DMS53 treated with DMSO at 0.1 percent for 48 hours (cell line): ENCODE measurements at regions not wholly inside any gene's neighbourhood (a gene's known extent, or its start where the extent isn't known, plus 50 kb on each side); places are given as distances from the start of the nearest gene placed in this dataset.
A peak's percentile ranks its signal among the peaks of the same experiment; 100 is the strongest.

ENCODE experiments used
- DNase-seq: peaks from one replicate; lab custom pipeline; 2025; ENCODE audit not compliant: unreplicated experiment; lab: John Stamatoyannopoulos, UW

DNA sequence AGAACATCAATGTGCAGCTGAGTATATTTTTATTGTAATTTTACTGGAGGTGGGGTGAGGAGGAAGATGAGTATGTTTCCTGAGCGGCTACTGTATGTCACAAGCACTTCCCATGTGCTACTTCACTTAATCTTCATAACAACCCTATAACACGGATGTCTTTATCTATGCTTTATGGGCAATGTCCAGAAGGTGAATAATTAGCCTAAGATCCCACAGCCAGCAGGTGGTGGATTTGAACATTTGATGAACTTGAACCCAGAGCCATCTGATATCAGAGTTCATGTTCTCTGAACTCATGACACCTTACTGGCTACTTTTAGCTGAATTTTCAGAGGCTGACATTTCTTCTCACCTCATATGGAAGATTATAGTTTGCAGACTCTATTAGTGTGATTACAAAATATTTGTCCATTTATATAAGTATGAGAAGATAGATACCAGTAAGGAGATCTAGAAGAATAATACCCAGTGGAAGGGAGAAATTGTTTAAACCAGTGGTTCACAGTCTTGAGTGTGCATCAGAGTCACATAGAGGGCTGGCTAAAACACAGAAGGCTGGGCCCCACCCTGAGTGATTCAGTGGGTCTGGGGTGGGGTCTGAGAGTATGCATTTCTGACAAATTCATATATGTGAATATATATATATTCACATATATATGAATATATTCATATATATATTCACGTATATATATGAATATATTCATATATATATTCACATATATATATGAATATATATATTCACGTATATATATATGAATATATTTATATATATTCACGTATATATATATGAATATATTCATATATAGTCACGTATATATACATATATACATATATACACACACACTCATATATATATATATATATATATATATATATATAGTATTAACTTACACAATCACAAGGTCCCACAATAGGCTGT, 164.4 kb upstream of the NR3C1 start:
- DNase-seq: no peak

DNA sequence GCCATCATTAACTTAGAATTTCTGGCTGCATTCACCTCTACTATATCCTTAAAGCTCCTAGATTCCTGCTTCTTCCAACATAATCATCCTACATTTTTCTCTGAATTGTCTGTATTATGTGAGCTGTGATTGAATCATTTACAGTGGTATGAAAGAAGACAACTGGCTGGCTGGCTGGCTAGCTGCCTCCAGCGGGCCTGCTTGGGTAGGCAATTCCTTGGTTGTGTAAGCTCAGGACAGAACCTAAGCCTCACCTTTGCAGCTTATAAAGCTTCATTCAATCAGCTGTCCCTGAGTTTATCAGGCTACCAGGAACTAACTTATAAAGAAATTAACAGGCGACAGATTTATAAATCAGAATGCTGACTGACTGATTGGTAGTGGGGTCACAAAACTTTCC, 162.7 kb upstream of the NR3C1 start:
- no peak for DNase-seq

DNA sequence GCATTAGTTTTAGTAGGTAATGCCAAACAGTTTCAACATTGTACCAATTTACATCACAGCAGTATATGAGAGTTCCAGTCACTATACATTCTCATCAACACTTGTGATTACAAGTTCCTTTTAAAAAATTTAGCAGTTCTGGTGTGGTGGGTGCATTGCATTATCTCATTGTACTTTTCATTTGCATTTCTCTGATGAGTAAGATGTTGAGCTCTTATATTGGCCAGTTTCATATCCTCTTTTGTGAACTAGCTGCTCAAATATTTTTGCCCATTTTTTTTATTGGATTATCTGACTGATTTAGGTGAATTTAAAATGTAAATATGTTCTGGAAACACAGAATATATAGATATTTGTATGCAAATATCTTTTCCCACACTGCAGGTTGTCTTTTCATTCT, 160.9 kb upstream of the NR3C1 start:
- DNase-seq: no peak

DNA sequence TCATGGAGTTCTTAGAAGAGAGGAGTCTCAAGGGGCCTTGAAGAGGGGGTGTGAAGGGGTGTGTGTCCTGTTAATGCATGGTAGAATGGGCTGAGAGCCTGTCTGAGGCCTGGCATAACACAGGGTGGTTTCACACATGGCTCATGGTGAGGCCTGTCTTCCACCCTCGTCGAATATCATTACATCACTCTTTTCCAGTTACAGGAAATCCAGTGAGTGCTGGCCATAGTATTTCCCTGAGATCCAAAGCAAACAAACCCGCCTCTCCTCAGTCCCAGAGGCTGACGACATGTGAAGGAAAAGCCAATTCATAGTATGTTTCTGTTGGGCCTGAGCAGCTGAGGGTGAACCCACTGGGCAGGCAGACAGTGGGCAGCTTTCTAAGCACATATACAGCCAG, 159.4 kb upstream of the NR3C1 start:
- peak; percentile 95 for DNase-seq

DNA sequence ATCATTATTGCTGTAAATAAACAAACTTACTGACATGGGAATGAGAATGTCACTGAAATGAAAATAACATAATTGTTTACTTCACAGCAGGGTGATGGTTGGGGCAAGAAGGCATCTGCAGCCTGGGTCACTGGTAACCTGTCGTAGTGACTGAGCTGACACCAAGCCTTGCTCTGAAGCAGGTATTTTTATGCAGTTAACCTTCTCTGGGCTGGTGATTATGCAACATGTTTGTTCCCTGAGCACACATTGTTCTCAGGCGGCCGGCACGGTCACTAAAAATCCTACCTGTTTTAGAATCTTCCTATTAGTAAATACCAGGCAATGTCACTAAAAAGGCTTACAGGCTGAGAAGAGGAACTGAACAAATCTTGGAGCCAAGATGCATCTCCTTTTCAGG, 157.7 kb upstream of the NR3C1 start:
- DNase-seq: no peak

DNA sequence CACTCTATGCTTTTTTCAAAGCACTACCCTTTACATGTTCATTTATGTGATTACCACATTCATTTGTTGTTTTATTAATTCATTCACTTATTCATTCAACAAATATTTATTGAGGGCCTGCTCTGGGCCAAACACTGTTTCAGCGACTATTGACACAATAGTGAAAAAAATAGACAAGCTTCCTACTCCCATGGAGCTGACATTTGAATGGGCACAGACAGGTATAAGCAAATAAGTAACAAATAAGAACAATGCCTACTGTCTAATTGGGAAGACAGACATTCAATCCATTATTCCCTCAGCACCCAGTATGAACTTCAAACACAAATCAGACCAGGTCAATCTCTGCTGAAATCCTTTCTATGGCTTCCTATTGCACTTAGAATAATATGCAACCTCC, 156.9 kb upstream of the NR3C1 start:
- DNase-seq: peak; percentile 24

DNA sequence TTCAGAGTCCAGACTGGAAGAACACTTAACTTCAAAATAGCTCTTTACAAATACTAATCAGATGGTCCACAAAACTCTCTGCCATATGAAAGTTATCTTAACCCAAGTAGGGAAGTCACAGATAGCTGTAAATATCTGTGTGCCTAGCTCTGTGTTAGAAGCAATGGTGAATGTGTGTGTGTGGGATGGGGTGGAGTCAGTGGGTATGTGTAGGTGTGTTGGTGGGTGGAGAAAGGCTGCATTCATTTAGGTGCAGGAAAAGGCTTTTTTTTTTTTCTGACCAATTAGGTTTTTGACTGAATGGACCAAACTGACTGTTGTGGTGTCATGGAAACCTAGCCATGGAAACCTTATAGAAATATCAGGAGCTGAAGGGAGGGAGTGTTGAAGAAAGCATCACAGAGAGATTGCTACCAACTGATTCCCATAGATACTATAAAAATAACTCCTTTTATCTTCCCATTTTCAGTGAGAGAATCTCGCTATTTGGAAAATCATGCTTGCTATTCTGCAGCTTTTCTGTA, 156.2 kb upstream of the NR3C1 start:
- peak; percentile 8 for DNase-seq

DNA sequence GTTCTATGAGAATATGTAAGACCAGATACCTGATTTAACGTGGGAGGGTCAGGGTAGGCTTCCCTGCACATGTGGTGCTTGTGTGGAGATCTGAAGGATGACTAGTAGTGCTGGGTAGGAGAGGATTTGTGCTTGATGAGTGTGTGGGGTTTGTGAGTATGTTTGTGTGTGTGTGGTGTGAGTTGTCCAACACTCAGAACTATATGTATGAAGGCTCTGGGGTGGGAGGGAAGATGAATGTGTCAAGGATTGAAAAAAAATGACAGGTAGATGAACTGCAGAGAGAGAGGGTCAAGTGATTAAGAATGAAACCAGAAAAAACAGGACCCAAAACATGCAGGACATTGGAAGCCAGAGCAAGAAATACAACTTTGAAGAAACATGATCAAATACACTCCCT, 154.6 kb upstream of the NR3C1 start:
- DNase-seq: no peak

DNA sequence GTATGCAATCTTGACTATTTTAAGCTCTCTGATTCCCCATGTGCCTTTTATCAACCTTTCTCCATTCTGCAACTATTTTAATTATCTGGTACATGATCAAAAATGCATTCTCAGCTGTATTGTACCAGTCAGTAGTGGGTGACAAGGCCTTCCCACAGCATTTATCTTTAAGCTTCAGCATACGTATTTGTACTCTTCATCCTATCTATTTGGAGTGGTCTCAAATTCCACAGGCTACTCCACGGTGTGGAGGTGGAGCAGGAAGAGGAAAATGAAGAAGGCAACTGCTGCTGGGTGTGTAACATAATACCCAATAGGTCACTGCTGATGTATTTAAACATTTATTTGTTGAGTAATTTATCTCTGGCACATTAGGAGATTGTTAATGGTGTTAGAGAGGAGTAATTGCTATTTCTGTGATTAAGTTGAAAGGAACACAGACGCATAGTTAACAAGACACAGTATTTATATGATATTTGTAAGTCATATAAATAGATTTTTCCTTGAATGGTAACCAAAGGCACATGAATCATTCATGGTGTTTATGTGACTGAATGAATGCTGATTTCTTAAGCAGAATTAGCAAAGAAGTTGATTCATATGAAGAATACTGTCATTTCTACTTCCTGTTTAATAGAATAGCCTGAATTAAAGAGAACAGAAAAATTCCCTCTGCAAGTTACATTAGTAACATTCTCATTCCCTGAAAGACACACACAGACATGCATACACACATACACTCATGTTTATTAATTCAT, 153.8 kb upstream of the NR3C1 start:
- DNase-seq: peak; percentile 65

DNA sequence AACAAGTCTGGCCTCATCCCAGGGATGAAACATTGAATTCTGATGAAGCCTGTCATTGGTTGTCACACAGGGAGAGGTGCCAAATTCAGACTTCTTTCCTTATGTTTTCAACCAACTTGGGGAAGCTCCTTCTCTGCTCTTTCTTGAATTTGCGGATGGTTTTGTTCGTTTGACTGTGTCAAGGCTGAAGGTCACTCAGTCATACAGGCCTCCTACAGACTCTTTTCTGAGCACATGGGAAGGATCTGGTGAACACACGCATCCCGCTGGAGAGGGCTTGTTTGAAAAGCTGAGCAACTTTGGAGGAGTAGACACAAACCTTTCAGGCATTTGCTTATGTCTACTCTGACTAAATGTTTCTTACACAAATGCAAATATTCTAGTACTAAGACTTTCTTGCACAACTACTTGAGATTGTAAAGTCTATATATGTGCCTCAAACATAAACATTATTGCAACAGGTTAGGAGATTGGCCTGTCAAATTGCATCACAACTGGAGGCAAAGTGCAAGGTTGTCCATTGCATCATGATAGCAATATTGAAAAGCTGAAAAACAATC, 151.5 kb upstream of the NR3C1 start:
- DNase-seq: no peak

DNA sequence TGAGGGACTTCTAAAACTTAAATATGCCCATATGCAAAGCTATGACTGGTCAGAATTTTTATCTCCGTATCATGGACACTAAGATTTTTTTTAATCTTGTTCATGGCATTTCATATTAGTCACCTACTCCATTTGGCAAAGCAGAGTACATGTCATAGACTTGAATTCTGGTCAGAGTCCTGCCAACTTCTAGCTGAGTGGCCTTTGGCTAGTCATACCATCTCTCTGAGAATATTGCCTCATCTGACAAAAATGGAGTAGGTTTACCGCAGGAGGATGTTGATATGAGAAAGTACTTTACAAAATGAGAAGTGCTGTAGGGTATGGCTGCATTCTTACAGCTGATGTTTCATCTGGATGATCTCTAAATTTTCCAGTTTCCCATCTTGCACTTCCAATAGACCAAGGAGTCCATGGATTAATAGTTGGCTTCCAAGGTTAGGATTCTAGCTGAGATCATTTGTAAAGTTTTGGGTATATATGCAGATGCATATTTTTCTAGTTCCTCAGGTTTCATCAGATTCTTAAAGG, 150.8 kb upstream of the NR3C1 start:
- no peak for DNase-seq

DNA sequence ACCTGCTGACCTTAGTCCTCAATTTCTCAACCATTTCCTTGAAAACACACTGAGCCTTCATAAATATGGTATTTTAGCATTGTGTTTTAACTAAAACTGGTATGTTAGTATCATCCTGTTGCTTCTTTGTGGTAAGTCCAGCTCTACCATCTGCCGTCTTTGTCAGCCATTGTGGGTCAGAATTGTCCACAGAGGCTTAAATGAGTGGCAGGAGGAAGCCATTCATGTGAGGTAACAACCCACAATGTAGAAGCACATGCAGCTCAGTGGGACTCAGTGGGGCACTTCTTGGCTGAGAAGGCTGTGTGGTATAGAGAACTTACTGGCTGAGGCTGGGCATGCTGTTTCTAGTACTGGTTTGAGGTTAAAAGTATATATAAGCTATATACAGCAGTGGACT, 149.2 kb upstream of the NR3C1 start:
- no peak for DNase-seq

DNA sequence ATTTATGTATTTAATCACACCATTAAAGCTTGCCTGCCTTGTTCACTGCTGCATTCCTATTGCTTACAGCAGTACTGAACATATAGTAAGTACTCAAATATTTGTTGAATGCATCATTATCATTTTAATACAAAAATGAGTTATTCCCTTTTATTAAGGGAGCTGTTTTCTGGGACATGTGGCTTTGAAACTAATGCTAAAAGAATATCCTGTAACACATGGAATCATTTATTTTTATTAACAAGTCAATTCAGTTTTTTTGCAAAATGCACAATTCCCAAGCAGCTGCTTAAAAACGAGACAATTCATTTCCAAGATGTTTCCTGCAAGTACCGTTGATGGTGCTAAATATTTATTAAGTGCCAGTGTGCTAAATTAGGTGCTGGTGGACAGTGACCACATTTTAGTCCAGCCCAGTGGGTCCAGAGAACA, 148.3 kb upstream of the NR3C1 start:
- DNase-seq: no peak

DNA sequence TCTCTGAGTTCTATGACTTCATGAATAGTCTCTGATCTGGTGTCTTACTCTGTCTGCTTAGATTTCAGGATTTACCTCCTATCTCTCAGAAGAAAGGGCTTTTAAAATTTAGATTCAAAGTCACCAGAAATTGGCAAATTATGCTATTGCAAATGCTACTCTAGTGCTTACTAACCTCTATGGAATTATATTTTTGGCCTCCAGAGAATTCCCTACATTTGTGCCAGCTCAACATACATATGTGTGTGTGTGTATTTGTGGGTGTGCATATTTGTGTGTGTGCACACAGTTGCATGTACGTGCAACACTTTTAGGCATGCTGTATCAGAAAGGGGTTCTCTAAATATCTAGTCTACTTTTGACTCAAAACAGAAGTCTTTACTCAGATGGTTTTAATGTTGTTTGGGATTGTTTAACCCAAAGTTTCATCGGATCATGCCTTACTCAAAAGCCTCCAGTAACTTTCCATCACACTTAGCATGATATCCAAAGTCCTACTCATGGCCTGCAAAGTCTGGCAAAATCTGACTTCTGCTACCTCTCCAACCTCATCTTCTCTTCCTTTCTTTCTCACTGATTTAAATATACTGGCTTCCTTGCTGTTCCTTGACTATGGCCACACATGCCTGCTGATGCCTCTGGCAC, 147.6 kb upstream of the NR3C1 start:
- no peak for DNase-seq

DNA sequence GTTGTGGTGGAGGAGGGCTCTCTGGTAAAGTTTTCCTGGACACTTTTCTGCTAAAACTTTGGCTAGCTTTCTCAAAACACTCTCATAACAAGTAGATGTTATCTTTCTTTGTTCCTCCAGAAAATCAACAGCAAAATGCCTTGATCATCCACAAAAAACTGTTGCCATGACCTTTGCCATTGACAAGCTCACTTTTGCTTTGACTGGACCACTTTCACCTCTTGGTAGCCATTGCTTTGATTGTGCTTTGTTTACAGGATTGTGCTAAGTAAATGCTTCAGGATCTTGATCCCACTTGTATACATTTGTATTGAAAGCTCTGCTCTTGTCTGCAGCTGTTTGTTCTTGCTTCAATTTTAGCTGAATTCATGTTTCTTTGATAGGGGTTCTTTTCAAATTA, 143.9 kb upstream of the NR3C1 start:
- no peak for DNase-seq

DNA sequence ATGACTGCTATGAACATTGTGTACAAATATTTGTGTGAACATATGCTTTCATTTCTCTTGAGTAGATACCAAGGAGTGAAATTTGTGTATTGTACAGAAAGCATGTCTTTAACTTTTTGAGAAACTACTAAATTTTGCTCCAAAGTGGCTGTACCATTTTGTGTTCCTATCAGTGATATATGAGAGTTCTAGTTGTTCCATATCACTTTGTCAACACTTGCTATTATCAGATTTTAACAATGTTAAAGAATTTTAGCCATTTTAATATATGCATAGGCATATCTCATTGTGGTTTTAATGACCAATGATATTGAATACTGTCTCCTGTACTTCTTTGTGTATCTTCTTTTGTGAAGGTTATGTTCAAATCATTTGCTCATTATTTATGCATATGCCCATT, 142.9 kb upstream of the NR3C1 start:
- DNase-seq: no peak

DNA sequence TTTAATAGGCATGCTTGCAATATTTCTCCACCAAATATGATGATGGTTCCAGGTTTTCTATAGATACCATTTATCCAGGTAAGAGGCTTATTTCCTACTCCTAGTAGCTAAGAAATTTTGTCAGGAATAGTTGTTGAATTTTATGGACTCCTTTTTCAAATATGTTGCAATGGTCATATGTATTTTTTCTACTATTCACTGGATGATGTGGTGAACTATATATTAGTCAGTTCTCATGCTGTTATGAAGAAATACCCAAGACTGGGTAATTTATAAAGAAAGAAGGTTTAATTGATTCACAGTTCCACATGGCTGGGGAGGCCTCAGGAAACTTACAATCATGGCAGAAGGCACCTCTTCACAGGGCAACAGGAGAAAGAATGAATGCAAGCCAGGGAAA, 141.1 kb upstream of the NR3C1 start:
- no peak for DNase-seq

DNA sequence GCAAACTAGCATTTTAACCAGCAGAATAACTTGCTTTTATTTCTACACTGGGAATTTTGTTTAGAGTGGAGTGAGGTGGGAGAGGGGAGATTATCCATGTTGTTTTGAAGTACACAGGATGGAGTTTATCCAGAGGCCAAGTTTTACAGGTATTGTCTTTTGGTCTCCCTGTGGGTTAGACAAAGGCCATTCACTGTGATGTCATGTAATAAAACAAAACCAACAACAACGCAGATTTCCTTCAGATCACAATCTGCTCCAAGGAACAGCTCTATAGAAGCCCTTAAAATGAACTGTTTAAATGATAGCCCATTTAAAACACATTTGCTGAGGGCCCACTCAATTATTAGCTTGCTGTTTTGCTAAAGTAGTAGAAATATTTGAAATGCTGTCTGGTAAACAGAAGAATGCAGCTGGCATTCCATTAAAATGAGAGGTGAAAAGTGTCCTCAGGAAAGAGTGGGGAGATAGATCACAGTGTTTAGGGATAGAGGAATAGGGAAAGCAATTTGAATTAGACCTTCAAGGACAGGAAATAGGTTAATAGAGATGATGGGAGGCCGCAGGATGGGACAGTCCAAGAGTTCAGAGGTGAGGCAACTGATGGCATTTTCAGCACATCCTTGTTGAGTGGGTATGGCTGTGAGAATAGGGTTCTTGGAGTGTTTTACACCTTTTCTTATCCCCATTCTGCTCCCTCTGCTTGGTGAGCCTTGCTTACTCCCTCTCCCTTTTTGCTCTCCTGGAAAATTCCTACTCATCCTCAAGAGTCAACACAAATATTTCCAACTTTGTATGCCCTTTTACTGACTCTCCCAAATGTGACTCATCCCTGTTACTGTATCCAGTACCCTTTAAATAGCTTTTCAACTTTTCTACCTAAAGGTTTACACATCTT, 140.1 kb upstream of the NR3C1 start:
- DNase-seq: no peak

DNA sequence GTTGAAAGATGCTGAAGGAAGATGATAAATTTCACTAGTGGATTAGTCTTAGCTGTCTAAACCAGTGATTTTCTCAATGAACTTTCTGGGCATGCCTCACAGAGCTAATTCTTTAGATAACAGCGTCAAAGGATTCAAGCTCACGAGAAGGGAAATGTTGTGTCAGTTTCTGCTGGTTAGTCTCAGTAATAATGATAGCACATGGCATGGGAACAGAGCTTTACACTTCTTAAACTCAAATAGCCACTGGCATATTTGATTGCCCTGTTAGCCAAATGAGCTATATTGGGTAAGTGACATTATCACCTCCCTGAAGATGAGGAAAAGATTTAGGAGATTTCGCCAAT, 139.3 kb upstream of the NR3C1 start:
- no peak for DNase-seq
